IMR-90 (cell line): ENCODE measurements at regions not wholly inside any gene's neighbourhood (a gene's known extent, or its start where the extent isn't known, plus 50 kb on each side); places are given as distances from the start of the nearest gene placed in this dataset.

Source experiments
- CEBPB ChIP-seq: IDR thresholded peaks from 2 replicates; pipeline ENCODE4 v1.6.1; 2012; ENCODE audit warnings: low read depth, low read length, improper control_type of control experiment
- MAFK ChIP-seq: IDR thresholded peaks from 2 replicates; pipeline ENCODE4 v1.6.1; 2012; ENCODE audit warnings: low read depth, low read length, improper control_type of control experiment
- POLR2A ChIP-seq: IDR thresholded peaks from 2 replicates; pipeline ENCODE4 v1.6.1; 2012; ENCODE audit warnings: mild to moderate bottlenecking, low read depth, low read length
- RAD21 ChIP-seq: IDR thresholded peaks from 2 replicates; pipeline ENCODE4 v1.6.1; 2012; ENCODE audit warnings: low read length, improper control_type of control experiment
- RCOR1 ChIP-seq: IDR thresholded peaks from 2 replicates; pipeline ENCODE4 v1.6.1; 2012; ENCODE audit warnings: mild to moderate bottlenecking, low read length, improper control_type of control experiment; ENCODE audit not compliant: insufficient replicate concordance
- SMC3 ChIP-seq: fragments of 150-350 bp; IDR thresholded peaks from 2 replicates; pipeline ENCODE4 v1.6.1; 2016; ENCODE audit warnings: low read depth, mild to moderate bottlenecking, antibody characterized with exemption, low read length, moderate library complexity
- TF ChIP-seq, protein P1 (sequence below): conservative IDR thresholded peaks from 2 replicates; pipeline ENCODE4 v1.5.1; 2012; ENCODE audit warnings: mild to moderate bottlenecking, low read depth, low read length, improper control_type of control experiment
- TF ChIP-seq, protein P2 (sequence below): fragments of 150-350 bp; IDR thresholded peaks from 2 replicates; pipeline ENCODE4 v1.6.1; 2017; ENCODE audit warnings: mild to moderate bottlenecking, antibody characterized with exemption, low read length, low read depth

DNA sequence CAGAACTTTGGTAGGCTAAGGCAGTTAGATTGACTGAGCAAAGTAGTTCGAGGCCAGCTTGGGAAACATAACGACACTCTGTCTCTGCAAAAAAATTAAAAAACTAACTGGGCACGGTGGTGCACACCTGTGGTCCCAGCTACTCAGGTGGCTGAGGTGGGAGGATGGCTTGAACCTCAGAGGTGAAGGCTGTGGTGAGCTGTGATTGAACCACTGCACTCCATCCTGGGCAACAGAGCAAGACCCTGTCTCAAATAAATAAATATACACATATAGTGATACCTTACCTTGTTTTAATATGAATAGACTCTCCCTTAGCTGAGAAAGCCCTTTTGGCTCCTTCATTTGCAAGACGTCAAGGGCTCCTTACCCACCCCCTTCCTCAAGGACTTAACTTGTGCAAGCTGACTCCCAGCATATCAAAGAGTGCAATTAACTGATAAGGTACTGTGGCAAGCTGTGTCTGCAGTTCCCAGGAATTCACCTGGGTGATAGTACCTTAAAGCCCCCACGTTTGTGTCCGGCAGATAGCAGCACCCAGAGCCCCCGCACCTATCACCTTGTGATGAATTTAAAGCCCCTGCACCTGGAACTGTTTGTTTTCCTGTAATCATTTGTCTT, 655.6 kb upstream of the GALNTL6 start:
- TF ChIP-seq, protein P1, sequence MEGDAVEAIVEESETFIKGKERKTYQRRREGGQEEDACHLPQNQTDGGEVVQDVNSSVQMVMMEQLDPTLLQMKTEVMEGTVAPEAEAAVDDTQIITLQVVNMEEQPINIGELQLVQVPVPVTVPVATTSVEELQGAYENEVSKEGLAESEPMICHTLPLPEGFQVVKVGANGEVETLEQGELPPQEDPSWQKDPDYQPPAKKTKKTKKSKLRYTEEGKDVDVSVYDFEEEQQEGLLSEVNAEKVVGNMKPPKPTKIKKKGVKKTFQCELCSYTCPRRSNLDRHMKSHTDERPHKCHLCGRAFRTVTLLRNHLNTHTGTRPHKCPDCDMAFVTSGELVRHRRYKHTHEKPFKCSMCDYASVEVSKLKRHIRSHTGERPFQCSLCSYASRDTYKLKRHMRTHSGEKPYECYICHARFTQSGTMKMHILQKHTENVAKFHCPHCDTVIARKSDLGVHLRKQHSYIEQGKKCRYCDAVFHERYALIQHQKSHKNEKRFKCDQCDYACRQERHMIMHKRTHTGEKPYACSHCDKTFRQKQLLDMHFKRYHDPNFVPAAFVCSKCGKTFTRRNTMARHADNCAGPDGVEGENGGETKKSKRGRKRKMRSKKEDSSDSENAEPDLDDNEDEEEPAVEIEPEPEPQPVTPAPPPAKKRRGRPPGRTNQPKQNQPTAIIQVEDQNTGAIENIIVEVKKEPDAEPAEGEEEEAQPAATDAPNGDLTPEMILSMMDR, result no peak
- TF ChIP-seq RAD21, result no peak
- no peak for TF ChIP-seq POLR2A
- no peak for TF ChIP-seq CEBPB
- TF ChIP-seq RCOR1, result no peak
- TF ChIP-seq, protein P2, sequence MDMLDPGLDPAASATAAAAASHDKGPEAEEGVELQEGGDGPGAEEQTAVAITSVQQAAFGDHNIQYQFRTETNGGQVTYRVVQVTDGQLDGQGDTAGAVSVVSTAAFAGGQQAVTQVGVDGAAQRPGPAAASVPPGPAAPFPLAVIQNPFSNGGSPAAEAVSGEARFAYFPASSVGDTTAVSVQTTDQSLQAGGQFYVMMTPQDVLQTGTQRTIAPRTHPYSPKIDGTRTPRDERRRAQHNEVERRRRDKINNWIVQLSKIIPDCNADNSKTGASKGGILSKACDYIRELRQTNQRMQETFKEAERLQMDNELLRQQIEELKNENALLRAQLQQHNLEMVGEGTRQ, result no peak
- no peak for TF ChIP-seq SMC3
- no peak for TF ChIP-seq MAFK
